ENCODE measurements at regions not wholly inside any gene's neighbourhood (a gene's known extent, or its start where the extent isn't known, plus 50 kb on each side); places are given as distances from the start of the nearest gene placed in this dataset.

GRCh38 chr3:147620906-147621305 is 211.7 kb downstream of the ZIC1 start:
- Mint-ChIP-seq H3K27ac (ENCODE audit: low read depth, unreplicated experiment) (no peak overlapping the region), H3K9me3 (ENCODE audit: unreplicated experiment) (no peaks in the 10 kb centered on the region), H3K4me3 (ENCODE audit: unreplicated experiment) (no peak overlapping the region), H3K4me1 (ENCODE audit: insufficient read depth, unreplicated experiment) (no peaks in the 10 kb centered on the region), H3K36me3 (ENCODE audit: insufficient read depth, unreplicated experiment) (no peaks in the 10 kb centered on the region), H3K27me3 (ENCODE audit: insufficient read depth, unreplicated experiment) (peaks cover 61% of the 10 kb centered on the region)
- intact Hi-C loops (cut with micrococcal nuclease) = no loop called here
- ChIA-PET CTCF (interaction anchor here (1.1 kb wide), 1 partner anchor 30 kb away, joined by 3 read pairs; no protein-coding TSS in a partner anchor), POLR2A (no interaction called here)
- no peak for TF ChIP-seq CTCF (IDR thresholded peaks at IDR 0.05; ENCODE audit: unreplicated experiment)
- no peak for DNase-seq (ENCODE audit: unreplicated experiment)
- no TSS peak for BruUV-seq (replicated peaks)

GRCh38 chr3:147630921-147631415 is 221.8 kb downstream of the ZIC1 start:
- no peak overlapping the region for H3K27ac Mint-ChIP-seq (ENCODE audit: low read depth, unreplicated experiment)
- no peaks in the 10 kb centered on the region for H3K9me3 Mint-ChIP-seq (ENCODE audit: unreplicated experiment)
- POLR2A ChIA-PET = no interaction called here
- intact Hi-C loops (cut with micrococcal nuclease) = no loop called here
- CTCF ChIA-PET = no interaction called here
- H3K27me3 Mint-ChIP-seq (ENCODE audit: insufficient read depth, unreplicated experiment) = peaks cover 42% of the 10 kb centered on the region
- H3K4me3 Mint-ChIP-seq (ENCODE audit: unreplicated experiment) = no peak overlapping the region
- H3K36me3 Mint-ChIP-seq (ENCODE audit: insufficient read depth, unreplicated experiment) = no peaks in the 10 kb centered on the region
- TF ChIP-seq CTCF (IDR thresholded peaks at IDR 0.05; ENCODE audit: unreplicated experiment) = no peak
- DNase-seq (ENCODE audit: unreplicated experiment) = no peak
- BruUV-seq (replicated peaks) = no TSS peak
- H3K4me1 Mint-ChIP-seq (ENCODE audit: insufficient read depth, unreplicated experiment) = no peaks in the 10 kb centered on the region

- no peak overlapping the region for H3K27ac Mint-ChIP-seq (ENCODE audit: low read depth, unreplicated experiment)
- ChIA-PET CTCF (interaction anchor here (0.6 to 0.9 kb wide), 2 partner anchors 450 to 1158 kb away, joined by 3 to 5 read pairs; no protein-coding TSS in a partner anchor), POLR2A (no interaction called here)
- TF ChIP-seq CTCF (IDR thresholded peaks at IDR 0.05; ENCODE audit: unreplicated experiment) = no peak
- H3K4me1 Mint-ChIP-seq (ENCODE audit: insufficient read depth, unreplicated experiment) = no peaks in the 10 kb centered on the region
- no peak overlapping the region for H3K4me3 Mint-ChIP-seq (ENCODE audit: unreplicated experiment)
- no TSS peak for BruUV-seq (replicated peaks)
- no peak for DNase-seq (ENCODE audit: unreplicated experiment)
- intact Hi-C loops (cut with micrococcal nuclease) = no loop called here
- H3K36me3 Mint-ChIP-seq (ENCODE audit: insufficient read depth, unreplicated experiment) = no peaks in the 10 kb centered on the region
- peaks cover 30% of the 10 kb centered on the region for H3K27me3 Mint-ChIP-seq (ENCODE audit: insufficient read depth, unreplicated experiment)
- H3K9me3 Mint-ChIP-seq (ENCODE audit: unreplicated experiment) = no peaks in the 10 kb centered on the region
Observed at GRCh38 chr3:147640781-147641180, 231.6 kb downstream of the ZIC1 start.

GRCh38 chr3:147645761-147646160 is 236.6 kb downstream of the ZIC1 start:
- TF ChIP-seq CTCF (IDR thresholded peaks at IDR 0.05; ENCODE audit: unreplicated experiment) = no peak
- ChIA-PET POLR2A (no interaction called here), CTCF (no interaction called here)
- Mint-ChIP-seq H3K27ac (ENCODE audit: low read depth, unreplicated experiment) (no peak overlapping the region), H3K4me1 (ENCODE audit: insufficient read depth, unreplicated experiment) (no peaks in the 10 kb centered on the region), H3K4me3 (ENCODE audit: unreplicated experiment) (no peak overlapping the region), H3K36me3 (ENCODE audit: insufficient read depth, unreplicated experiment) (no peaks in the 10 kb centered on the region), H3K9me3 (ENCODE audit: unreplicated experiment) (no peaks in the 10 kb centered on the region), H3K27me3 (ENCODE audit: insufficient read depth, unreplicated experiment) (peaks cover 23% of the 10 kb centered on the region)
- DNase-seq (ENCODE audit: unreplicated experiment) = no peak
- BruUV-seq (replicated peaks) = no TSS peak
- intact Hi-C loops (cut with micrococcal nuclease) = no loop called here
